Dedifferentiated amniotic fluid mesenchymal stem cell (primary cell): ENCODE measurements at regions not wholly inside any gene's neighbourhood (a gene's known extent, or its start where the extent isn't known, plus 50 kb on each side); places are given as distances from the start of the nearest gene placed in this dataset.

Experiments
- DNase-seq: peaks from one replicate; pipeline ENCODE4 v3.0.0-alpha.2; 2016; ENCODE audit errors: extremely low spot score

- no peak for DNase-seq
These were observed 919.9 kb upstream of the FLRT2 start for GRCh38 chr14:84610086-84610485.

- DNase-seq, result peak; percentile 15
These were observed 907.6 kb upstream of the FLRT2 start for GRCh38 chr14:84622357-84622756.

GRCh38 chr14:84643446-84643845 is 886.5 kb upstream of the FLRT2 start:
- DNase-seq, result no peak

- peak; percentile 72 for DNase-seq
These were observed 883.0 kb upstream of the FLRT2 start for GRCh38 chr14:84646786-84647500.

- DNase-seq, result no peak
These were observed 874.9 kb upstream of the FLRT2 start for GRCh38 chr14:84655014-84655413.

GRCh38 chr14:84657911-84658310 is 872.0 kb upstream of the FLRT2 start:
- DNase-seq, result no peak

- peak; percentile 45 for DNase-seq
These were observed 859.1 kb upstream of the FLRT2 start for GRCh38 chr14:84670796-84671195.

GRCh38 chr14:84671776-84672175 is 858.2 kb upstream of the FLRT2 start:
- DNase-seq, result no peak

- no peak for DNase-seq
These were observed 855.3 kb upstream of the FLRT2 start for GRCh38 chr14:84674636-84675035.

- no peak for DNase-seq
These were observed 843.4 kb upstream of the FLRT2 start for GRCh38 chr14:84686550-84686949.

GRCh38 chr14:84688297-84689025 is 841.5 kb upstream of the FLRT2 start:
- DNase-seq, result no peak

GRCh38 chr14:84694161-84694560 is 835.8 kb upstream of the FLRT2 start:
- no peak for DNase-seq

- no peak for DNase-seq
These were observed 825.3 kb upstream of the FLRT2 start for GRCh38 chr14:84704601-84705000.

- DNase-seq, result no peak
These were observed 822.1 kb upstream of the FLRT2 start for GRCh38 chr14:84707830-84708229.

GRCh38 chr14:84708865-84709264 is 821.1 kb upstream of the FLRT2 start:
- DNase-seq, result no peak

GRCh38 chr14:84726471-84726870 is 803.5 kb upstream of the FLRT2 start:
- no peak for DNase-seq

- DNase-seq, result no peak
These were observed 780.6 kb upstream of the FLRT2 start for GRCh38 chr14:84749191-84749955.

GRCh38 chr14:84750284-84750683 is 779.7 kb upstream of the FLRT2 start:
- no peak for DNase-seq

GRCh38 chr14:84750763-84751554 is 779.0 kb upstream of the FLRT2 start:
- peak; percentile 44 for DNase-seq

GRCh38 chr14:84751745-84752144 is 778.2 kb upstream of the FLRT2 start:
- no peak for DNase-seq

- DNase-seq, result no peak
These were observed 769.3 kb upstream of the FLRT2 start for GRCh38 chr14:84760489-84761126.
